Panc1 (cell line): ENCODE measurements at regions not wholly inside any gene's neighbourhood (a gene's known extent, or its start where the extent isn't known, plus 50 kb on each side); places are given as distances from the start of the nearest gene placed in this dataset.

Experiments
- ATAC-seq: fragments of 200-7000 bp; cut with Tn5 transposase; 2 replicates; pipeline ENCODE4 v1.9.1; 2020; ENCODE audit warnings: mild to moderate bottlenecking, moderate library complexity
- BruUV-seq: library from RNA; stranded (reverse); fragments of 400-500 nt; replicated peaks from 2 replicates; lab custom pipeline; 2021; lab: Mats Ljungman, UMichigan
- CTCF ChIA-PET: fragments of 300-600 bp; sonication (Branson Sonifier 250); formaldehyde crosslinking; loops from one replicate; lab custom pipeline; 2022; ENCODE audit warnings: antibody characterized with exemption; lab: Charles Lee
- POLR2A ChIA-PET: fragments of 300-600 bp; sonication (Branson Sonifier 250); formaldehyde crosslinking; loops from one replicate; lab custom pipeline; 2022; ENCODE audit warnings: antibody characterized with exemption; lab: Charles Lee
- DNase-seq: peaks from one replicate; pipeline ENCODE4 v3.0.0-alpha.2; 2010; ENCODE audit warnings: low read depth, low spot score
- H3K27ac ChIP-seq: 2 replicates; pipeline ENCODE4 v1.5.1; 2011; ENCODE audit warnings: mild to moderate bottlenecking, low read length, inconsistent platforms
- H3K27me3 ChIP-seq: fragments of 200-500 bp; sonication (Bioruptor generic); 2 replicates; pipeline ENCODE4 v1.6.0; 2014; ENCODE audit warnings: low read length, inconsistent platforms; ENCODE audit not compliant: control insufficient read depth, insufficient read depth
- H3K36me3 ChIP-seq: fragments of 200-500 bp; sonication (Bioruptor generic); 2 replicates; pipeline ENCODE4 v1.5.1; 2014; ENCODE audit warnings: inconsistent platforms, mild to moderate bottlenecking, low read length, moderate library complexity; ENCODE audit not compliant: control insufficient read depth, insufficient read depth
- H3K4me1 ChIP-seq: 2 replicates; pipeline ENCODE4 v1.5.1; 2011; ENCODE audit warnings: inconsistent platforms, mild to moderate bottlenecking, low read length, moderate library complexity; ENCODE audit not compliant: control insufficient read depth, insufficient read depth
- H3K4me3 ChIP-seq, 2 experiments: 2 replicates each; pipeline ENCODE4 v1.5.1; 2011 to 2012; ENCODE audit warnings: low read depth in 2 of 2, low read length in 2 of 2, mild to moderate bottlenecking in 2 of 2, inconsistent platforms in 1 of 2, moderate library complexity in 1 of 2
- H3K9me3 ChIP-seq: fragments of 200-500 bp; sonication (Bioruptor generic); 2 replicates; pipeline ENCODE4 v1.5.1; 2014; ENCODE audit warnings: low read depth, mild to moderate bottlenecking, inconsistent platforms, low read length, moderate library complexity; ENCODE audit not compliant: control insufficient read depth, insufficient read depth
- POLR2AphosphoS5 ChIP-seq: IDR thresholded peaks from 2 replicates; pipeline ENCODE4 v1.6.1; 2012; ENCODE audit warnings: mild to moderate bottlenecking, low read depth, low read length, moderate library complexity
- SIN3A ChIP-seq: IDR thresholded peaks from 2 replicates; pipeline ENCODE4 v1.6.1; 2012; ENCODE audit warnings: low read depth, mild to moderate bottlenecking, low read length, moderate library complexity, borderline replicate concordance; ENCODE audit not compliant: insufficient read depth
- TCF7L2 ChIP-seq: IDR thresholded peaks from 2 replicates; pipeline ENCODE4 v1.6.1; 2011; ENCODE audit warnings: mild to moderate bottlenecking, low read depth, low read length, inconsistent platforms
- in situ Hi-C: cut with HindIII; loops from 2 replicates; pipeline ENCODE4 v1.10.0; 2016; ENCODE audit warnings: low sequenced_read_pairs, low pct_unique_long_range_greater_than_20kb
- intact Hi-C: fragments of 100-400 bp; cut with micrococcal nuclease; formaldehyde crosslinking; loops from one replicate; pipeline ENCODE4 v1.10.0; 2022; ENCODE audit not compliant: unreplicated experiment
- TF ChIP-seq, protein P1 (sequence below), 2 experiments: IDR thresholded peaks; 2 replicates each; pipeline ENCODE4 v1.6.1; 2011 to 2012; ENCODE audit warnings: low read depth in 2 of 2, control low read depth in 1 of 2, low read length in 1 of 2, mild to moderate bottlenecking in 1 of 2, moderate library complexity in 1 of 2; ENCODE audit not compliant: insufficient read depth in 1 of 2
- TF ChIP-seq, protein P2 (sequence below): fragments of 450-650 bp; IDR thresholded peaks from 2 replicates; pipeline ENCODE4 v1.5.1; 2017; ENCODE audit warnings: mild to moderate bottlenecking

DNA sequence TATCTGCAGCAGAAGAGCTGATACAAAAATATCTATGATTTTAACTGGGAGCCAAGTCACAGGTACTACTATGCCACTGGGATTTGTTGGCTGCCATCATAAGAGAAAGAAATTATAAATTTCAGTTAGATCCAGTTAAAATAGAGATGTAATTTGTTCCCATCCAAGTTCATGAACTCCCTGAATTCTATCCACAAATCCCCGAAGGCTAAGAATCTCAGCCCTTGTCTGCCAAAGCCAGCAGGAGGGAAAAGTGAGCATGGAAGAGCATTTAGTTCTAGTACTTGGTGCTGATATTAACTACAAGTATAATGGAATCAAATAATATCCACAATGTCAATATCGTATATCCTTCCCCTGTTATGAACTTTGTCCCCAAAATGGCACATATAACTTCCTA is 801.1 kb upstream of the CXADR start:
- no peak for ATAC-seq
- CTCF ChIA-PET: no interaction called here
- in situ Hi-C loops: no loop called here

DNA sequence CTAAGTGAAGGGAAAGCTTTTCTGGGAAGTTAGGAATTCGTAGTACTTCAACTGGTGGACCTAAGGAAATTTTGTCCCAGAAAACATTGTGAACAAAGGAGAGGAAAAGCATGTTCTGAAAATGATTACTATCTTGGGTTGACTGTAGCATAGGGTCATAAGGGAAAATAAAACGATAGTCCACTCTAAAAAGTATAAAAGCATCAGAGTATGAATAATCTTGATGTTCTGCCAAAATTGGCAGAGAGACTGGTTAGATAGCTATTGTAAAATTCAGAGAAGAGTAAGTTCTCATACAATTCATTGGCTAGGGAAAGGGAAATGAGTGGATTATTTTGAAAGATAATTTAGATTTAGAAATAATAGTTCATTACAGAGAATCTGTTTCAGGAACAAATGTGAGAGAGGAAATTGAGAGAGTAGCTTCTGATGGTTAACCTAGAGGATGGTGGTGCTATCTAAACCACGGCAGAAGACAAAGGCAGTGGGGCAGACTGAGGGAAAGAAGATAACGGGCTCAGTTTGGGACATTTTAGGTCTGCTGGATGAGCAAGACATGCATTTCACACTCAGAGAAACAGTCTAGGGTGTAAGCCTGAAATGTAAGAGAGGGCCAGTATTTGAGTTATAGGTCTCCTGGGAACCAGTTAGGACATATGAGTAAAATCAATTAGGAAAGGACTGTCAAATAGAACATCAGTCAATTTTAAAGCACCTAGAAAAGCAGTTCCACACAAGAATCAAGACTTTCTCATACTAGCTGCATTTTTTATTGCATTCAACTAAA is 799.3 kb upstream of the CXADR start:
- no peaks in the 10 kb centered on the region for H3K9me3 ChIP-seq
- H3K4me3 ChIP-seq: no peak overlapping the region
- no peaks in the 10 kb centered on the region for H3K4me1 ChIP-seq
- ATAC-seq: no peak
- no peaks in the 10 kb centered on the region for H3K27me3 ChIP-seq
- BruUV-seq: no TSS peak
- CTCF ChIA-PET: no interaction called here
- intact Hi-C loops (no loop called here), in situ Hi-C loops (no loop called here)
- no peaks in the 10 kb centered on the region for H3K36me3 ChIP-seq
- DNase-seq: no peak
- POLR2A ChIA-PET: no interaction called here
- TF ChIP-seq, protein P1, sequence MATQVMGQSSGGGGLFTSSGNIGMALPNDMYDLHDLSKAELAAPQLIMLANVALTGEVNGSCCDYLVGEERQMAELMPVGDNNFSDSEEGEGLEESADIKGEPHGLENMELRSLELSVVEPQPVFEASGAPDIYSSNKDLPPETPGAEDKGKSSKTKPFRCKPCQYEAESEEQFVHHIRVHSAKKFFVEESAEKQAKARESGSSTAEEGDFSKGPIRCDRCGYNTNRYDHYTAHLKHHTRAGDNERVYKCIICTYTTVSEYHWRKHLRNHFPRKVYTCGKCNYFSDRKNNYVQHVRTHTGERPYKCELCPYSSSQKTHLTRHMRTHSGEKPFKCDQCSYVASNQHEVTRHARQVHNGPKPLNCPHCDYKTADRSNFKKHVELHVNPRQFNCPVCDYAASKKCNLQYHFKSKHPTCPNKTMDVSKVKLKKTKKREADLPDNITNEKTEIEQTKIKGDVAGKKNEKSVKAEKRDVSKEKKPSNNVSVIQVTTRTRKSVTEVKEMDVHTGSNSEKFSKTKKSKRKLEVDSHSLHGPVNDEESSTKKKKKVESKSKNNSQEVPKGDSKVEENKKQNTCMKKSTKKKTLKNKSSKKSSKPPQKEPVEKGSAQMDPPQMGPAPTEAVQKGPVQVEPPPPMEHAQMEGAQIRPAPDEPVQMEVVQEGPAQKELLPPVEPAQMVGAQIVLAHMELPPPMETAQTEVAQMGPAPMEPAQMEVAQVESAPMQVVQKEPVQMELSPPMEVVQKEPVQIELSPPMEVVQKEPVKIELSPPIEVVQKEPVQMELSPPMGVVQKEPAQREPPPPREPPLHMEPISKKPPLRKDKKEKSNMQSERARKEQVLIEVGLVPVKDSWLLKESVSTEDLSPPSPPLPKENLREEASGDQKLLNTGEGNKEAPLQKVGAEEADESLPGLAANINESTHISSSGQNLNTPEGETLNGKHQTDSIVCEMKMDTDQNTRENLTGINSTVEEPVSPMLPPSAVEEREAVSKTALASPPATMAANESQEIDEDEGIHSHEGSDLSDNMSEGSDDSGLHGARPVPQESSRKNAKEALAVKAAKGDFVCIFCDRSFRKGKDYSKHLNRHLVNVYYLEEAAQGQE (IDR thresholded peaks at IDR 0.05; ENCODE audit: insufficient read depth in 1 of 2, low read depth in 2 of 2, low read length in 1 of 2): no peak
- no peak for TF ChIP-seq POLR2AphosphoS5
- TF ChIP-seq, protein P2, sequence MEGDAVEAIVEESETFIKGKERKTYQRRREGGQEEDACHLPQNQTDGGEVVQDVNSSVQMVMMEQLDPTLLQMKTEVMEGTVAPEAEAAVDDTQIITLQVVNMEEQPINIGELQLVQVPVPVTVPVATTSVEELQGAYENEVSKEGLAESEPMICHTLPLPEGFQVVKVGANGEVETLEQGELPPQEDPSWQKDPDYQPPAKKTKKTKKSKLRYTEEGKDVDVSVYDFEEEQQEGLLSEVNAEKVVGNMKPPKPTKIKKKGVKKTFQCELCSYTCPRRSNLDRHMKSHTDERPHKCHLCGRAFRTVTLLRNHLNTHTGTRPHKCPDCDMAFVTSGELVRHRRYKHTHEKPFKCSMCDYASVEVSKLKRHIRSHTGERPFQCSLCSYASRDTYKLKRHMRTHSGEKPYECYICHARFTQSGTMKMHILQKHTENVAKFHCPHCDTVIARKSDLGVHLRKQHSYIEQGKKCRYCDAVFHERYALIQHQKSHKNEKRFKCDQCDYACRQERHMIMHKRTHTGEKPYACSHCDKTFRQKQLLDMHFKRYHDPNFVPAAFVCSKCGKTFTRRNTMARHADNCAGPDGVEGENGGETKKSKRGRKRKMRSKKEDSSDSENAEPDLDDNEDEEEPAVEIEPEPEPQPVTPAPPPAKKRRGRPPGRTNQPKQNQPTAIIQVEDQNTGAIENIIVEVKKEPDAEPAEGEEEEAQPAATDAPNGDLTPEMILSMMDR: no peak
- no peak for TF ChIP-seq SIN3A
- TF ChIP-seq TCF7L2: no peak
- H3K27ac ChIP-seq: no peak overlapping the region

More for the DNA sequence above, 801.1 kb upstream of the CXADR start:
- no TSS peak for BruUV-seq
- Histone ChIP-seq H3K27ac (no peak overlapping the region), H3K4me1 (no peaks in the 10 kb centered on the region), H3K4me3 (no peak overlapping the region), H3K36me3 (no peaks in the 10 kb centered on the region), H3K27me3 (no peaks in the 10 kb centered on the region), H3K9me3 (no peaks in the 10 kb centered on the region)
- POLR2A ChIA-PET: no interaction called here
- no peak for TF ChIP-seq SIN3A
- no peak for TF ChIP-seq POLR2AphosphoS5
- TF ChIP-seq, protein P1 (IDR thresholded peaks at IDR 0.05; ENCODE audit: insufficient read depth in 1 of 2, low read depth in 2 of 2, low read length in 1 of 2): no peak
- TF ChIP-seq TCF7L2: no peak
- TF ChIP-seq, protein P2: no peak
- intact Hi-C loops: no loop called here
- DNase-seq: no peak
